Thyroid gland (tissue), 4 donors: ENCODE measurements at regions not wholly inside any gene's neighbourhood (a gene's known extent, or its start where the extent isn't known, plus 50 kb on each side); places are given as distances from the start of the nearest gene placed in this dataset.

Source experiments
- POLR2A ChIP-seq, 2 donors: fragments of 450-650 bp; IDR thresholded peaks; one replicate each; pipeline ENCODE4 v1.6.1; 2017; ENCODE audit warnings: antibody characterized with exemption in 2 of 2, mild to moderate bottlenecking in 2 of 2, moderate library complexity in 1 of 2
- TF ChIP-seq, protein P1 (sequence below), 6 experiments: fragments of 200-600 bp in 3 of 6; fragments of 450-650 bp in 3 of 6; sonication (generic) in 3 of 6; IDR thresholded peaks; one replicate each; pipeline ENCODE4 v1.5.1; 2016 to 2019; ENCODE audit warnings: antibody characterized with exemption in 6 of 6, mild to moderate bottlenecking in 2 of 6, inconsistent platforms in 1 of 6, moderate library complexity in 1 of 6

- TF ChIP-seq, protein P1, sequence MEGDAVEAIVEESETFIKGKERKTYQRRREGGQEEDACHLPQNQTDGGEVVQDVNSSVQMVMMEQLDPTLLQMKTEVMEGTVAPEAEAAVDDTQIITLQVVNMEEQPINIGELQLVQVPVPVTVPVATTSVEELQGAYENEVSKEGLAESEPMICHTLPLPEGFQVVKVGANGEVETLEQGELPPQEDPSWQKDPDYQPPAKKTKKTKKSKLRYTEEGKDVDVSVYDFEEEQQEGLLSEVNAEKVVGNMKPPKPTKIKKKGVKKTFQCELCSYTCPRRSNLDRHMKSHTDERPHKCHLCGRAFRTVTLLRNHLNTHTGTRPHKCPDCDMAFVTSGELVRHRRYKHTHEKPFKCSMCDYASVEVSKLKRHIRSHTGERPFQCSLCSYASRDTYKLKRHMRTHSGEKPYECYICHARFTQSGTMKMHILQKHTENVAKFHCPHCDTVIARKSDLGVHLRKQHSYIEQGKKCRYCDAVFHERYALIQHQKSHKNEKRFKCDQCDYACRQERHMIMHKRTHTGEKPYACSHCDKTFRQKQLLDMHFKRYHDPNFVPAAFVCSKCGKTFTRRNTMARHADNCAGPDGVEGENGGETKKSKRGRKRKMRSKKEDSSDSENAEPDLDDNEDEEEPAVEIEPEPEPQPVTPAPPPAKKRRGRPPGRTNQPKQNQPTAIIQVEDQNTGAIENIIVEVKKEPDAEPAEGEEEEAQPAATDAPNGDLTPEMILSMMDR (IDR thresholded peaks at IDR 0.05): no peak
- no peak for TF ChIP-seq POLR2A (IDR thresholded peaks at IDR 0.05)
These were observed 344.5 kb upstream of the LRATD1 start for GRCh38 chr2:14288016-14288415.
